ENCODE measurements at regions not wholly inside any gene's neighbourhood (a gene's known extent, or its start where the extent isn't known, plus 50 kb on each side); places are given as distances from the start of the nearest gene placed in this dataset.
"Not testable (repeated sequence)": the region's sequence is repeated elsewhere in the genome, so short reads cannot be mapped to it uniquely, and the experiment has no call there.

- peak; percentile 24 to 45 for DNase-seq
These were observed 103.5 kb downstream of the SPRY4 start for GRCh38 chr5:142221091-142221860.

- DNase-seq = no peak
These were observed 105.7 kb downstream of the SPRY4 start for GRCh38 chr5:142219146-142219545.

- no peak for DNase-seq
These were observed 107.9 kb downstream of the SPRY4 start for GRCh38 chr5:142216931-142217330.

- DNase-seq = no peak
These were observed 107.5 kb downstream of the NDFIP1 start for GRCh38 chr5:142215915-142216681.

GRCh38 chr5:142213077-142213476 is 104.5 kb downstream of the NDFIP1 start:
- no peak for DNase-seq

GRCh38 chr5:142211918-142212317 is 103.3 kb downstream of the NDFIP1 start:
- DNase-seq = no peak

GRCh38 chr5:142210864-142211412 is 102.4 kb downstream of the NDFIP1 start:
- DNase-seq = no peak

GRCh38 chr5:142210011-142210410 is 101.4 kb downstream of the NDFIP1 start:
- no peak for DNase-seq

- no peak for DNase-seq
These were observed 100.3 kb downstream of the NDFIP1 start for GRCh38 chr5:142208777-142209312.

- DNase-seq = not testable (repeated sequence)
These were observed 99.7 kb downstream of the NDFIP1 start for GRCh38 chr5:142208244-142208643.

GRCh38 chr5:142206801-142207200 is 98.2 kb downstream of the NDFIP1 start:
- no peak for DNase-seq

GRCh38 chr5:142204219-142204618 is 95.6 kb downstream of the NDFIP1 start:
- no peak for DNase-seq

All from inflammatory macrophage (primary cell).